ENCODE measurements at regions not wholly inside any gene's neighbourhood (a gene's known extent, or its start where the extent isn't known, plus 50 kb on each side); places are given as distances from the start of the nearest gene placed in this dataset.

GRCh38 chr7:45972629-45973312 lies 51.7 kb upstream of the IGFBP3 start:
- no peaks in the 10 kb centered on the region for H3K36me3 ChIP-seq (ENCODE audit: insufficient read depth)
- no peak for DNase-seq (ENCODE audit: low spot score)
- Mint-ChIP-seq H3K36me3 (ENCODE audit: low read depth) (no peaks in the 10 kb centered on the region), H3K9me3 (peaks cover 9% of the 10 kb centered on the region; the same call in 2 of the 3 replicates), H3K4me3 (no peak overlapping the region), H3K4me1 (peaks cover 1% of the 10 kb centered on the region; the same call in 1 of the 3 replicates), H3K27me3 (ENCODE audit: insufficient read depth, low read depth, poor library complexity) (peaks cover 6% of the 10 kb centered on the region), H3K27ac (no peak overlapping the region)
- no peak for ATAC-seq
- no peak overlapping the region for H2AFZ ChIP-seq
- no peak overlapping the region for H3K27ac ChIP-seq (ENCODE audit: low read depth)
- no peak overlapping the region for H3K4me3 ChIP-seq
- H3K9me2 ChIP-seq (ENCODE audit: insufficient read depth), result no peaks in the 10 kb centered on the region
- no peaks in the 10 kb centered on the region for H3F3A ChIP-seq (replicated peaks; ENCODE audit: low read depth)
- TF ChIP-seq EZH2 (IDR thresholded peaks at IDR 0.05; ENCODE audit: low read depth, unreplicated experiment) (no peak), REST (IDR thresholded peaks at IDR 0.05; ENCODE audit: unreplicated experiment) (no peak), POLR2AphosphoS5 (IDR thresholded peaks at IDR 0.05; ENCODE audit: low read depth) (no peak), EZH2phosphoT487 (IDR thresholded peaks at IDR 0.05; ENCODE audit: unreplicated experiment) (no peak), ZNF331 (CRISPR knock-in tag; IDR thresholded peaks at IDR 0.05; ENCODE audit: low read depth) (no peak), JUNB (IDR thresholded peaks at IDR 0.05; ENCODE audit: unreplicated experiment) (no peak)
- H3K4me2 ChIP-seq, result no peak overlapping the region
- no peaks in the 10 kb centered on the region for H3K79me2 ChIP-seq (replicated peaks; ENCODE audit: insufficient read depth)
- H3K4me1 ChIP-seq (ENCODE audit: insufficient read depth), result no peaks in the 10 kb centered on the region; the same call in 1 of the 2 replicates
- H3K27me3 ChIP-seq (ENCODE audit: insufficient read depth), result no peaks in the 10 kb centered on the region
- no peaks in the 10 kb centered on the region for H4K20me1 ChIP-seq (replicated peaks; ENCODE audit: insufficient read depth)

GRCh38 chr7:45971661-45972175 lies 50.6 kb upstream of the IGFBP3 start:
- DNase-seq (ENCODE audit: low spot score), result no peak
- no peak overlapping the region for H2AFZ ChIP-seq
- no peak overlapping the region for H3K27ac Mint-ChIP-seq
- TF ChIP-seq POLR2AphosphoS5 (IDR thresholded peaks at IDR 0.05; ENCODE audit: low read depth) (no peak), ZNF462 (CRISPR knock-in tag; IDR thresholded peaks at IDR 0.05) (no peak), CTCF (conservative IDR thresholded peaks at IDR 0.05; ENCODE audit: low read depth in 2 of 2) (no peak), JUNB (IDR thresholded peaks at IDR 0.05; ENCODE audit: unreplicated experiment) (no peak)

More at GRCh38 chr7:45971661-45972175, 50.6 kb upstream of the IGFBP3 start:
- no peaks in the 10 kb centered on the region for H3K79me2 ChIP-seq (replicated peaks; ENCODE audit: insufficient read depth)
- no peaks in the 10 kb centered on the region for H3K27me3 ChIP-seq (ENCODE audit: insufficient read depth)
- Mint-ChIP-seq H3K36me3 (ENCODE audit: low read depth) (no peaks in the 10 kb centered on the region), H3K27me3 (ENCODE audit: insufficient read depth, low read depth, poor library complexity) (peaks cover 6% of the 10 kb centered on the region), H3K4me1 (no peaks in the 10 kb centered on the region), H3K4me3 (no peak overlapping the region), H3K9me3 (peaks cover 7% of the 10 kb centered on the region; the same call in 2 of the 3 replicates)
- no peaks in the 10 kb centered on the region for H4K20me1 ChIP-seq (replicated peaks; ENCODE audit: insufficient read depth)
- H3F3A ChIP-seq (replicated peaks; ENCODE audit: low read depth), result no peaks in the 10 kb centered on the region
- H3K4me3 ChIP-seq, result no peak overlapping the region
- no peaks in the 10 kb centered on the region for H3K4me1 ChIP-seq (ENCODE audit: insufficient read depth)
- H3K9me2 ChIP-seq (ENCODE audit: insufficient read depth), result no peaks in the 10 kb centered on the region
- H3K27ac ChIP-seq (ENCODE audit: low read depth), result no peak overlapping the region
- H3K36me3 ChIP-seq (ENCODE audit: insufficient read depth), result no peaks in the 10 kb centered on the region
- no peak for ATAC-seq
- no peak overlapping the region for H3K4me2 ChIP-seq
